Esophagus (tissue), 2 donors: ENCODE measurements at regions not wholly inside any gene's neighbourhood (a gene's known extent, or its start where the extent isn't known, plus 50 kb on each side); places are given as distances from the start of the nearest gene placed in this dataset.

Experiments
- H3K27ac ChIP-seq, 2 donors: one replicate each; pipeline ENCODE4 v1.5.1; 2013; ENCODE audit warnings: low read depth in 2 of 2, mild to moderate bottlenecking in 2 of 2, inconsistent platforms in 1 of 2, low read length in 1 of 2, moderate library complexity in 1 of 2
- H3K27me3 ChIP-seq, 2 donors: one replicate each; pipeline ENCODE4 v1.6.1; 2013; ENCODE audit warnings: low read length in 2 of 2, control low read depth in 1 of 2, mild to moderate bottlenecking in 1 of 2; ENCODE audit not compliant: insufficient read depth in 2 of 2, control insufficient read depth in 1 of 2
- H3K36me3 ChIP-seq, 2 donors: one replicate each; pipeline ENCODE4 v1.6.1; 2013; ENCODE audit warnings: low read length in 1 of 2; ENCODE audit not compliant: control insufficient read depth in 2 of 2, insufficient read depth in 2 of 2
- H3K4me1 ChIP-seq, 2 donors: one replicate each; pipeline ENCODE4 v1.6.1; 2013; ENCODE audit warnings: low read length in 1 of 2; ENCODE audit not compliant: control insufficient read depth in 2 of 2, insufficient read depth in 2 of 2
- H3K4me3 ChIP-seq, 2 donors: one replicate each; pipeline ENCODE4 v1.5.1; 2013; ENCODE audit warnings: low read length in 2 of 2, mild to moderate bottlenecking in 2 of 2, low read depth in 1 of 2, moderate library complexity in 1 of 2
- H3K9me3 ChIP-seq, 2 donors: one replicate each; pipeline ENCODE4 v1.6.1; 2013; ENCODE audit warnings: mild to moderate bottlenecking in 2 of 2, low read depth in 1 of 2, low read length in 1 of 2, moderate library complexity in 1 of 2; ENCODE audit not compliant: control insufficient read depth in 2 of 2, insufficient read depth in 1 of 2
- WGBS, 2 donors: extraction: QIAGEN DNeasy Blood & Tissue Kit; methylation state at CpG; one replicate each; pipeline ENCODE4 v1.1.7; 2013; 5-methylcytosine and 5-hydroxymethylcytosine counted together
- donor health status: healthy with polysubstance abuse.
- donor health status: Bipolar disorder and iron deficiency.

DNA sequence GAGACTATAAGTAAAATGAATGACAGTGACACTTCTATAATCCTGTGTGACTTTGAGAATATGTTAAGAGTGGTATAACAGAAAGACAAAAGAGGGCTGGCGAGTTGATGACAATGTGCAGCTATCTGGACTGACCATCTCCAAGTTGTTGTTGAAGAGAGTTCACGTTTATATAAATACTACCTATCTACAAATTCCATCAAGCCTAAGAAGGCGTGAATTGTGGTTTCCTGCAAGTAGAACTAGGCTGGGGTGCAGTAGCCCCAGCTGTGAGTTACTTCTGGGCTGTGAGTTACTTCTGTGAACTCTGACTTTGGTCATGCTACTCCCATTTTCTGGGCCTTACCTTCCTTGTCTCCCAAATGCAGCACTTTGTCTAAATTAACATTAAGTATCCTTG is 561.0 kb downstream of the TBC1D4 start:
- Histone ChIP-seq H3K9me3 (no peaks in the 10 kb centered on the region), H3K27ac (no peak overlapping the region), H3K27me3 (no peaks in the 10 kb centered on the region), H3K36me3 (no peaks in the 10 kb centered on the region), H3K4me3 (no peak overlapping the region), H3K4me1 (no peaks in the 10 kb centered on the region)
- WGBS, 2 donors: 61 to 65% methylated on average over 3 of the region's 3 CpGs

DNA sequence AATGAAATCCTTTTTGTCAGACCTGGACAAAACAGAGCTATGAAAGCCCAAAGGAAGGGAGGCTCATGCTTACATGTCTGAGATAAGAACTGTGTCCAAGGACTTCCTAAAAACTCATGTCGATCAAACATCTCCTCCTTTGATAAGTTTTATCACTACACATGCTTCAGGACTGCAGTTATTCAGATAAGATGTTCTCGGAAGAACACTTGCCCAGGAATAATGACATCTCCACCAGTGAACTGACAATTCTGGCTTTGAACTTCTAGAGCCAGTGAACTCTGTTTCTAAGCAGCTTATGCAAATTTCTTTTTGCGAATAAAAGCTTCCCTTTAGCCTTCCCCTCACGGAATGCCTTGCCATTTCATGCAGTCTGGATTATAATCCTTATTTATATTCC is 561.6 kb downstream of the TBC1D4 start:
- no peaks in the 10 kb centered on the region for H3K27me3 ChIP-seq
- no peaks in the 10 kb centered on the region for H3K9me3 ChIP-seq
- H3K27ac ChIP-seq: no peak overlapping the region
- H3K4me3 ChIP-seq: no peak overlapping the region
- no peaks in the 10 kb centered on the region for H3K4me1 ChIP-seq
- 64 to 67% methylated on average over 4 of the region's 4 CpGs for WGBS, 2 donors
- no peaks in the 10 kb centered on the region for H3K36me3 ChIP-seq

DNA sequence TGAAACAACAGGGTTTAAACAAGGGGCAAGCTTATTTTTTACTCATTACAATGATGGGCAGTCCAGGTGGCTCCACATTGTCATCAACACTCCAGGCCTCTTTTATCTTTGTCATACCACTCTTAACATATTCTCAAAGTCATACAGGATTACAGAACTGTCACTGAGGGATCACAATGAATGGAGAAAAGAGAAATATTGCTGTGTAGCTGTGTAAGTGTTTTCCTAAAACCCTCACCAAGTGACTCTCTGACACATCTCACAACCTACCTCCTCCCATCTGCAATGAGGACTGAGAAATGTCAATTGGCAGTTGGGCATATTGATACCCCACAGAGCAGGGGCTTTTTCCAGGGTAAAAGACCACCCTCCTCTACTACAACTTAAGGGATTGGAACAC is 562.1 kb downstream of the TBC1D4 start:
- no peaks in the 10 kb centered on the region for H3K27me3 ChIP-seq
- no peak overlapping the region for H3K4me3 ChIP-seq
- no peaks in the 10 kb centered on the region for H3K36me3 ChIP-seq
- no peaks in the 10 kb centered on the region for H3K9me3 ChIP-seq
- no peaks in the 10 kb centered on the region for H3K4me1 ChIP-seq
- H3K27ac ChIP-seq: no peak overlapping the region

DNA sequence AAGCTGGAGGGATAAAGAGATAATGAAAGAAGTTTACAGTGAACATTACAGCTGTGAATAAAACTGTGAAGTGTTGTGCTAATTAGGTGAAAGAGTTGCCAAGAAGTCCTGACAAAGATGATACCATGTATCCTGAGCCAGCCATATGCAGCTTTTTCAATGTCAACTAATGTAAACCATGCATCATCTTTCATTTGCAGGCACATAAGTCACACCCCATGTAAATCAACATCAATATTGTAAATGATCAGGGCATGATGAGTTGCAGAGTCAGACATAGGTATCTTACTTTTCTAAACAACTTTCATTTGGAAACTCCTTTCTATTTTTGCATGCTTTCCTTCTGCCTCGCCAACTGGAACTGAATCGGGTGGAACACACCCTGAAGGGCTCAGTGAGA is 569.1 kb downstream of the TBC1D4 start:
- Histone ChIP-seq H3K4me1 (no peaks in the 10 kb centered on the region), H3K4me3 (no peak overlapping the region), H3K36me3 (no peaks in the 10 kb centered on the region), H3K27ac (no peak overlapping the region), H3K9me3 (no peaks in the 10 kb centered on the region), H3K27me3 (no peaks in the 10 kb centered on the region)
- 48 to 69% methylated on average over 2 of the region's 2 CpGs for WGBS, 2 donors

DNA sequence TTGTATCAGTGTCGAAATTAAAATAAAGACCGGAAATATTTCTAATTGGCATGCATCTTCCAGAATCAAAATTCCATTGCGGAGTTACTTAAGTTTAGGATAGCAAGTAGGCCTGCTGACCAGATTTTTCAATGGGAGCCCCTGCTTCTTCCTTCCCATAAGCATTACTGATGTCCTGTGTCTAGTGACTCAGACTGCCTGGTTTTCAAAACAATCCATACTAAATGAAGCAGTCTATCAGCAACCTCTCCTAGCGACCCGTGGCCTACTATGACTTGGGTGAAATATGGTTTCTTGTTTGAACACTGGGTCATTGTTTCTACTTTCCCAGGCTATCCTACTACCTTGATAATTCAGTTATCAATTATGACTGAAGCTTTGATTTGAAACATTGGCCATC is 571.6 kb downstream of the TBC1D4 start:
- WGBS, 2 donors: 77 to 87% methylated on average over 5 of the region's 5 CpGs
- H3K9me3 ChIP-seq: no peaks in the 10 kb centered on the region
- no peaks in the 10 kb centered on the region for H3K36me3 ChIP-seq
- no peak overlapping the region for H3K4me3 ChIP-seq
- H3K27ac ChIP-seq: no peak overlapping the region
- no peaks in the 10 kb centered on the region for H3K27me3 ChIP-seq
- H3K4me1 ChIP-seq: no peaks in the 10 kb centered on the region

DNA sequence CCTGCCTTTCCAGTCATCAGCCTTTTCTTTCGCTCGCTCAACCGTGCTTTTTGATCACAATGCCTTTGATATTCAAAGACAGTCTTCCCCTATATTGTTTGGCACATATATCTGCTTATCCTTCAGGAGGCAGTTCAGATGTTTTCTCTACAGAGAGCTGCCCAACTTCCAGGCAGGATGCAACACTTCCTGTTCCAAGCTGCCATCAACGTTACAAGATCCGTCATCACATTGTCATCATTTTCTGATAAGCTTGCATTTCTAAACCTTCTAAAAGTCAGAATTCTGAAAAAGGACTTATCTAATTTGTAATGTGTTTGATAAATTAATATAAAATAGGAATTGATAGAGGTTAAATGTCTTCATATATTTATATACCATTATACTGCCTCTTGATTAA is 574.2 kb downstream of the TBC1D4 start:
- Histone ChIP-seq H3K36me3 (no peaks in the 10 kb centered on the region), H3K27ac (no peak overlapping the region), H3K9me3 (no peaks in the 10 kb centered on the region), H3K4me1 (no peaks in the 10 kb centered on the region), H3K4me3 (no peak overlapping the region), H3K27me3 (no peaks in the 10 kb centered on the region)
- 68 to 82% methylated on average over 5 of the region's 5 CpGs for WGBS, 2 donors

DNA sequence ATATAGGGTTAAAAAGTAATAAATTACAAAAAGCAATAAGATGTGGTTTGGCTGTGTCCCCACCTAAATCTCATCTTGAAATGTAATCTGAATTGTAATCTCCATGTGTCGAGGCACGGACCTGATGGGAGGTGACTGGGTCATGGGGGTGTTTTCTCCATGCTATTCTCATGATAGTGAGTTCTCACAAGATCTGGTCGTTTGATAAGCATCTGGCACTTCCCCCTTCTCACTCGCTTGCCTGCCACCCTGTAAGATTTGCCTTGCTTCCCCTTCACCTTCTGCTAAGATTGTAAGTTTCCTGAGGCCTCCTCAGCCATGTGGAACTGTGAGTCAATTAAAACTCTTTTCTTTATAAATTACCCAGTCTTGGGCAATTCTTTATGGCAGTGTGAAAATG is 577.4 kb downstream of the TBC1D4 start:
- H3K27me3 ChIP-seq: no peaks in the 10 kb centered on the region
- no peak overlapping the region for H3K4me3 ChIP-seq
- no peaks in the 10 kb centered on the region for H3K36me3 ChIP-seq
- no peaks in the 10 kb centered on the region for H3K9me3 ChIP-seq
- no peaks in the 10 kb centered on the region for H3K4me1 ChIP-seq
- H3K27ac ChIP-seq: no peak overlapping the region
- 57 to 62% methylated on average over 4 of the region's 4 CpGs for WGBS, 2 donors

DNA sequence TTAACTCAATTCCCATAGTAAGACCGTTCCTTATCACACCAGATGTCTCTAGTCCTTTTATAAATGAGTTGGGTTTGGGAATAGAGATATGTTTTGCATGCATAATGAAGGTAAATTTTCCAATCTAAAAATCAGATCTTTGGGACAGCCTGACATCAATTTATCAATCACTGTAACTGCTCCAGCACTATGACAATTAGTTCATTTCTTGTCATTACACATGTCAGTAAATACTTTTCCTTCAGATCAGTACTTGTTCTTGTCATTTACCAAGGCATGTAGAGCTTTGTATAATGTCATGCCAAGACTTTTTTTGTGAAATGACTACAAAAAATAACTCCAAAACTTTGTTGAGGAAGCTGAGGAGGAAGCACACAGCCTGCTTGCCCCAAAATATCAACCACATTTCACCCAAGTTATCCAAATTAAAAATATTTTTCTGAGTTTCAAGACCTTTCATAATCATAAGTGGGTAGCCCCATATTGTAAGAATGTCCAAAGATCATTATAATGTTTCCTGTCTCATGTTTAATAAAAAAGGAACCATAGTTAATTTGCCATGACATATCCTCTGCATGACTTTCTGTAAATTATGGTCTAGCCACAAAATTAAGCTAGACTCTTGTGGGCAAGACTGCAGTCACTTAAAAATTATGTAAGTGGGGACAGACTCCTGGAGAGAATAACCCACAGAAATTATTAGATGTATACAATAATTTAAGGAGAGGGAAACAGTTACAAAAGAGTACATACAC is 586.8 kb downstream of the TBC1D4 start:
- Histone ChIP-seq H3K27me3 (peaks cover 0 to 3% of the 10 kb centered on the region in 2 donors), H3K4me3 (no peak overlapping the region), H3K4me1 (no peaks in the 10 kb centered on the region), H3K27ac (no peak overlapping the region), H3K36me3 (no peaks in the 10 kb centered on the region), H3K9me3 (no peaks in the 10 kb centered on the region)
- 59 to 66% methylated on average over 1 of the region's 1 CpG for WGBS, 2 donors

DNA sequence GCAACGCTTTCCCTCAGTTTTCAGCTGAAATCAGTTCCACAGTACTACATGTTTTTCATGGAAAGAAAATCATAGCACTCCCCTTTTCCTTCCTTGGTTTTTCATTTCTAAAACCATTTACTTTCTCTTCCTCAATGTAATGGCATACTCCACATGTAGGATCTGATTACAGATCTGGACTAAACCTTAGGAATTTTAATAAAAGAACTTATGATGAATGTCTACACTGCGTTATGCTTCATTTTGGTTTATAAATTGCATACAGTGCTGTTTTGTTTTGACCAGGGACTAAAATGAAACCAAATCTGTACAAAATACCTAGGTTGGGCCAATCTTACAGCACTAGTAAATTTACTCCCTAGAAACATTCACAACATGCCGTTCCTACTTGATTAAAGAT is 589.9 kb downstream of the TBC1D4 start:
- Histone ChIP-seq H3K4me3 (no peak overlapping the region), H3K27me3 (peaks cover 0 to 3% of the 10 kb centered on the region in 2 donors), H3K4me1 (no peaks in the 10 kb centered on the region), H3K36me3 (no peaks in the 10 kb centered on the region), H3K27ac (no peak overlapping the region), H3K9me3 (no peaks in the 10 kb centered on the region)
- whole genome bisulfite sequencing, 2 donors: 69 to 74% methylated on average over 3 of the region's 3 CpGs

DNA sequence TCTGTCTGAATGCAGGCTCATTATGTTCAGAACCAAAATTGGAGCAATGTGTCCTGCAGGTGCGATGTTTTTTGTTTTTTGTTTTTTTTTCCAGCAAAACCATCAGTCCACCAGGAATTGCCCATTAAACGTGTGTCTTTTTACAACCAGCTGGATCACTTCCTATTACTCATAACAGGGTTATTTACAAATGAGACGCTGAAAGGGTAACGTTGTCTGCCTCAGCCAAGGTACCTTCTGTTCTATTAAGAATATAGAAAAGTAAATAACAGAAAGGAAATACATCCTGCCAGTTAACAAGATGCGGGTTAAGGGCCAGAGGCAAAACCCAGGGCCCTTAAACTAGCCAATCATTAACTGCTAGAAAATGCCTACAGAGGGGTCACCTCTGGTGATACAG is 590.4 kb downstream of the TBC1D4 start:
- no peaks in the 10 kb centered on the region for H3K9me3 ChIP-seq
- no peak overlapping the region for H3K27ac ChIP-seq
- no peaks in the 10 kb centered on the region for H3K4me1 ChIP-seq
- WGBS, 2 donors: 44 to 52% methylated on average over 5 of the region's 5 CpGs
- no peak overlapping the region for H3K4me3 ChIP-seq
- H3K36me3 ChIP-seq: no peaks in the 10 kb centered on the region
- H3K27me3 ChIP-seq: peaks cover 0 to 3% of the 10 kb centered on the region in 2 donors
